Heart left ventricle (tissue), 13 donors: ENCODE measurements at regions not wholly inside any gene's neighbourhood (a gene's known extent, or its start where the extent isn't known, plus 50 kb on each side); places are given as distances from the start of the nearest gene placed in this dataset.

Experiments
- CTCF ChIP-seq, 12 donors: fragments of 200-600 bp; sonication (generic) in 4 of 12; IDR thresholded peaks; one replicate each; pipeline versions ENCODE4 v1.5.0 to v1.8.0; 2018 to 2022; ENCODE audit warnings: antibody characterized with exemption in 12 of 12, mild to moderate bottlenecking in 5 of 12
- POLR2A ChIP-seq, 2 donors: fragments of 450-650 bp; IDR thresholded peaks; one replicate each; pipeline ENCODE4 v1.6.1; 2017; ENCODE audit warnings: antibody characterized with exemption in 2 of 2, mild to moderate bottlenecking in 2 of 2, moderate library complexity in 2 of 2
- donor health status: ischemic (EF 13 %, LVEDD 7.1; RV severe dilation, severe dysfunction).
- donor health status: DM: no; HTN: yes; CAD: no.
- donor health status: DM: no; HTN: no; CAD: no.
- donor health status: ischemic (EF 25% LVEDD 6.9; RV normal size, moderate dysfunction).
- donor health status: ischemic (EF 25% LVEDD 5.7; RV mildly dilated, moderate dysfunction).
- donor health status: ischemic (EF 35%, LVEDD 5.7; RV mildly dilated, moderate dysfunction).
- donor health status: nonischemic (EF 11% LVEDD 7.7; RV severe dilation, severe dysfunction).
- donor health status: DM: yes; HTN: yes; CAD: no.
- donor health status: PGD.
- donor health status: ischemic (EF 29% LVEDD 5.4; RV normal size, mild dysfunction).
- donor health status: nonischemic (EF 23%, LVEDD 6.1; RV moderate dilation, normal function).

GRCh38 chr15:47516972-47517371, 200.3 kb upstream of the SEMA6D start:
- no peak for TF ChIP-seq CTCF (IDR thresholded peaks at IDR 0.05)
- no peak for TF ChIP-seq POLR2A (IDR thresholded peaks at IDR 0.05)
